22Rv1 (cell line): ENCODE measurements at regions not wholly inside any gene's neighbourhood (a gene's known extent, or its start where the extent isn't known, plus 50 kb on each side); places are given as distances from the start of the nearest gene placed in this dataset.

ENCODE experiments used
- CTCF ChIP-seq: fragments of 450-650 bp; IDR thresholded peaks from 2 replicates; pipeline ENCODE4 v1.5.1; 2017; ENCODE audit warnings: mild to moderate bottlenecking
- ZFX ChIP-seq: fragments of 450-650 bp; IDR thresholded peaks from 2 replicates; pipeline ENCODE4 v1.6.1; 2017; ENCODE audit warnings: antibody characterized with exemption, borderline replicate concordance

- no peak for TF ChIP-seq CTCF
- no peak for TF ChIP-seq ZFX
Observed at GRCh38 chr12:11555743-11556625, 93.5 kb upstream of the ETV6 start.
